ENCODE measurements at regions not wholly inside any gene's neighbourhood (a gene's known extent, or its start where the extent isn't known, plus 50 kb on each side); places are given as distances from the start of the nearest gene placed in this dataset.

DNA sequence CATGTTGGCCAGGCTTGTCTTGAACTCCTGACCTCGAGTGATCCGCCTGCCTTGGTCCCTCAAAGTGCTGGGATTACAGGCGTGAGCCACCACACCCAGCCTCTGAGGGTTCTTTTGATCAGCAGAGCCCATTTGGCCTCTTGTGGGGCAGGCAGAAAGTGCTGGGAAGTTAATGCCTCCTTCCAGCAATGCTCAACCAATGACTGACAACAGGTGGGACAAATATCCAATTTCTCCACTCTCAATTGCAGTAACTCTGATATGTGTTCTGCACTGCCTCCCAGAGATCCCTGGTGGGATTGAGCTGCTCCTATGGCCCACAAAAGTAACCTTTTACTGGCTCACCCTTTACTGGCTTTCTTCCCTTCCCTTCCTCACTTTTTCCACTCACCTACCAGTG is 79.9 kb upstream of the APC start:
- TF ChIP-seq, protein P1, sequence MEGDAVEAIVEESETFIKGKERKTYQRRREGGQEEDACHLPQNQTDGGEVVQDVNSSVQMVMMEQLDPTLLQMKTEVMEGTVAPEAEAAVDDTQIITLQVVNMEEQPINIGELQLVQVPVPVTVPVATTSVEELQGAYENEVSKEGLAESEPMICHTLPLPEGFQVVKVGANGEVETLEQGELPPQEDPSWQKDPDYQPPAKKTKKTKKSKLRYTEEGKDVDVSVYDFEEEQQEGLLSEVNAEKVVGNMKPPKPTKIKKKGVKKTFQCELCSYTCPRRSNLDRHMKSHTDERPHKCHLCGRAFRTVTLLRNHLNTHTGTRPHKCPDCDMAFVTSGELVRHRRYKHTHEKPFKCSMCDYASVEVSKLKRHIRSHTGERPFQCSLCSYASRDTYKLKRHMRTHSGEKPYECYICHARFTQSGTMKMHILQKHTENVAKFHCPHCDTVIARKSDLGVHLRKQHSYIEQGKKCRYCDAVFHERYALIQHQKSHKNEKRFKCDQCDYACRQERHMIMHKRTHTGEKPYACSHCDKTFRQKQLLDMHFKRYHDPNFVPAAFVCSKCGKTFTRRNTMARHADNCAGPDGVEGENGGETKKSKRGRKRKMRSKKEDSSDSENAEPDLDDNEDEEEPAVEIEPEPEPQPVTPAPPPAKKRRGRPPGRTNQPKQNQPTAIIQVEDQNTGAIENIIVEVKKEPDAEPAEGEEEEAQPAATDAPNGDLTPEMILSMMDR (IDR thresholded peaks at IDR 0.05) = no peak
- TF ChIP-seq POLR2A (IDR thresholded peaks at IDR 0.05) (no peak), POLR2AphosphoS5 (IDR thresholded peaks at IDR 0.05) (no peak), EP300 (IDR thresholded peaks at IDR 0.05) (no peak)
- no peaks in the 10 kb centered on the region for H3K27me3 ChIP-seq
- DNase-seq (ENCODE audit: low spot score in 2 of 2) = no peak

DNA sequence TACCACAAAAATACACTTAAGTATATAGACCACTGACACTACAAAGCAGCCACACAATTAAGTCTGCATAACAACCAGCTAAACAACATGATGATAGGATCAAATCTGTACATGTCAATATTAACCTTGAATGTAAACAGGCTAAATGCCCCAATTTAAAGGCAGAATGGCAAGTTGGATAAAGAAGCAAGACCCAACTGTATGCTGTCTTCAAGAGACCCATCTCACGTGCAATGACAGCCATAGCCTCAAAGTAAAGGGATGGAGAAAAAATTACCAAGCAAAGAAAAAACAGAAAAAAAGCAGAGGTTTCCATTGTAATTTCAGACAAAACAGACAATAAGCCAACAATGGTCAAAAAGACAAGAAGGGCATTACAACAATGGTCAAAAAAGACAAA is 77.3 kb upstream of the APC start:
- no peak overlapping the region for H3K4me3 ChIP-seq
- 88% methylated on average over 1 of the region's 1 CpG for WGBS
- no peaks in the 10 kb centered on the region for H3K4me1 ChIP-seq
- H3K27me3 ChIP-seq = no peaks in the 10 kb centered on the region
- no peak overlapping the region for H3K27ac ChIP-seq
- no peaks in the 10 kb centered on the region for H3K36me3 ChIP-seq
- no peak for TF ChIP-seq POLR2AphosphoS5 (IDR thresholded peaks at IDR 0.05)
- TF ChIP-seq, protein P1 (IDR thresholded peaks at IDR 0.05) = no peak
- no peak for TF ChIP-seq EP300 (IDR thresholded peaks at IDR 0.05)
- no peak for TF ChIP-seq POLR2A (IDR thresholded peaks at IDR 0.05)
- no peaks in the 10 kb centered on the region for H3K9me3 ChIP-seq
- no peak for DNase-seq (ENCODE audit: low spot score in 2 of 2)

More for the DNA sequence above, 79.9 kb upstream of the APC start:
- Histone ChIP-seq H3K27ac (no peak overlapping the region), H3K4me1 (no peaks in the 10 kb centered on the region), H3K36me3 (no peaks in the 10 kb centered on the region), H3K9me3 (no peaks in the 10 kb centered on the region), H3K4me3 (no peak overlapping the region)
- 71% methylated on average over 3 of the region's 3 CpGs for WGBS

DNA sequence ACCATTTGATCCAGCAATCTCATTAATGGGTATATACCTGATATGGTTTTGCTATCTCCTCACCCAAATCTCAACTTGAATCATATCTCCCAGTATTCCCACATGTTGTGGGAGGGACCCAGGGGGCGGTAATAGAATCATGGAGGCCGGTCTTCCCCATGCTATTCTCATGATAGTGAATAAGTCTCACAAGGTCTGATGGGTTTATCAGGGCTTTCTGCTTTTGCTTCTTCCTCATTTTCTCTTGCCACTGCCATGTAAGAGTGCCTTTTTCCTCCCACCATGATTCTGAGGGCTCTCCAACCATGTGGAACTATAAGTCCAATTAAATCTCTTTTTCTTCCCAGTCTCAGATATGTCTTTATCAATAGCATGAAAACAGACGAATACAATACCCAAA is 74.5 kb upstream of the APC start:
- no peak for DNase-seq (ENCODE audit: low spot score in 2 of 2)
- WGBS = 81% methylated on average over 3 of the region's 3 CpGs

DNA sequence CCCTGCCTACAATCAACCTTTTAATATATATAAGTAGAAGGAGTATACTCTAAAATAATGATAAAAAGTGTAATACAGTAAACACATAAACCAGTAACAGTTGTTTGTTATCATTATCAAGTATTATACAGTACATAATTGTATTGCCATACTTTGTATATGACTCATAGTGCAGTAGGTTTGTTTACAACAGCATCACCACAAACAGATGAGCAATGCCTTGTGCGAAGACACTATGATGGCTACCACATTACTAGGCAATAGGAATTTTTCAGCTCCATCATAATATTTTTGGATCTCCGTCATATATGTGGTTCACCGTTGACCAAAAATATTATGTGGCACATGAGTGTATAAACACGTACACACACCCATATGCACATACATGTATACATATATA is 69.7 kb upstream of the APC start:
- Histone ChIP-seq H3K9me3 (no peaks in the 10 kb centered on the region), H3K4me3 (no peak overlapping the region), H3K27me3 (no peaks in the 10 kb centered on the region), H3K36me3 (no peaks in the 10 kb centered on the region), H3K4me1 (no peaks in the 10 kb centered on the region), H3K27ac (no peak overlapping the region)
- TF ChIP-seq EP300 (IDR thresholded peaks at IDR 0.05) = no peak
- TF ChIP-seq POLR2AphosphoS5 (IDR thresholded peaks at IDR 0.05) = no peak
- DNase-seq (ENCODE audit: low spot score in 2 of 2) = no peak
- WGBS = 90% methylated on average over 4 of the region's 4 CpGs

More for the DNA sequence above, 74.5 kb upstream of the APC start:
- Histone ChIP-seq H3K4me3 (no peak overlapping the region), H3K36me3 (no peaks in the 10 kb centered on the region), H3K9me3 (no peaks in the 10 kb centered on the region), H3K4me1 (no peaks in the 10 kb centered on the region), H3K27ac (no peak overlapping the region), H3K27me3 (no peaks in the 10 kb centered on the region)
- TF ChIP-seq POLR2AphosphoS5 (IDR thresholded peaks at IDR 0.05) = no peak
- no peak for TF ChIP-seq EP300 (IDR thresholded peaks at IDR 0.05)
- TF ChIP-seq, protein P1 (IDR thresholded peaks at IDR 0.05) = no peak
- TF ChIP-seq POLR2A (IDR thresholded peaks at IDR 0.05) = no peak

DNA sequence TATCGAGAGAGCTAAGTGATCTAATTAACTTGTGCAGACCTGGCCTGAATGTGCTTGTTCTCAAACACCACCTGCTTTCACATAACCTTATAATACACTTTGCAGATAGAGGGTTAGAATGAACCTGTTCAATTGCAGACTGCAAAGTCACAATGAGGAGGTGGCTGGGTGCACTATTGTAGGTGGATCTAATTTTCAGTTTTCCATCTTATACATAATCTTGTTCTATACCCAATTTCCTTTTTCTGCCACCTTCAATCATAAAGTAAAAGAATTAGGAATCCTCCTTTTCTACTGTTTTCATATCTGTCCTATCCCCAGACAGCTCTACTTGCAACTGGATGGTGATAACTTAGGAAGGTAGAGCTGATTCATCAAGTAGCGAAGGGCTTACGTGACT is 68.8 kb upstream of the APC start:
- Histone ChIP-seq H3K36me3 (no peaks in the 10 kb centered on the region), H3K4me3 (no peak overlapping the region), H3K4me1 (no peaks in the 10 kb centered on the region), H3K27ac (no peak overlapping the region), H3K9me3 (no peaks in the 10 kb centered on the region), H3K27me3 (no peaks in the 10 kb centered on the region)
- no peak for DNase-seq (ENCODE audit: low spot score in 2 of 2)
- 98% methylated on average over 3 of the region's 3 CpGs for WGBS
- TF ChIP-seq POLR2A (IDR thresholded peaks at IDR 0.05) (no peak), POLR2AphosphoS5 (IDR thresholded peaks at IDR 0.05) (no peak), EP300 (IDR thresholded peaks at IDR 0.05) (no peak)
- TF ChIP-seq, protein P1 (IDR thresholded peaks at IDR 0.05) = no peak

DNA sequence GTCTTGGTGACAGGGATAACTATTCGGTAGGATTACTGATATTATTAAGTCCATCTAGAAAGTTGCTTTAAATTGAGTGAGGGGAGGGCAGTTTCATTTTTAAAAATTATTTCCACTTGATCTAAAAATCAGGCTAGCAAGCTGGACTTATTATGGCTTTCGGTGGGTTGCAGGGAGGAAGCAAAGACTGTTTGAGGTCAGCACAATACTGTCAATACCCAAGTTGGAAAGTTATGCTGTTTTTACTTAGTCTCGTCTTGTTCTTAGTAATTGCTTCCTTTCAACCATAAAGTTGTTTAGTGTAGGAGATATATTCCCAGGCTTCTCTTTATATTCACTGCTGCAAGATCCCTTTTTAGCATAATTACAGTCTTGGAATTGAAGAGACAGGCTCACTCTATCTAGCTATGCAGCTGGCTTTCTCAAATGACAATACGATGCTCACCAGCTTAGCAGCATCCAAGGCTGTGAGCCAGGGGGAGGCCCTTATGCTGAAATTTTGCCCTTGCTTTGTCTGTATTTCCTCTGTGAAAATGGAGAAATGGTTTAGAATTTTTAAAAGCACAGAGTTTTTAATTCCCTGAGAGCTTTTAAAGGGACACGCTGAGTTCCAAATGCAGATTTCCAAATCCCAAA is 68.2 kb upstream of the APC start:
- DNase-seq (ENCODE audit: low spot score in 2 of 2) = no peak
- no peaks in the 10 kb centered on the region for H3K27me3 ChIP-seq
- H3K4me1 ChIP-seq = no peaks in the 10 kb centered on the region
- TF ChIP-seq POLR2AphosphoS5 (IDR thresholded peaks at IDR 0.05) = no peak
- TF ChIP-seq, protein P1 (IDR thresholded peaks at IDR 0.05) = no peak
- H3K9me3 ChIP-seq = no peaks in the 10 kb centered on the region
- no peak overlapping the region for H3K4me3 ChIP-seq
- H3K36me3 ChIP-seq = no peaks in the 10 kb centered on the region
- WGBS = 68% methylated on average over 5 of the region's 5 CpGs
- no peak overlapping the region for H3K27ac ChIP-seq

Data from suprapubic skin (tissue), 4 donors.